D721Med (cell line): ENCODE measurements at regions not wholly inside any gene's neighbourhood (a gene's known extent, or its start where the extent isn't known, plus 50 kb on each side); places are given as distances from the start of the nearest gene placed in this dataset.

Experiments used
- DNase-seq: peaks from one replicate; pipeline ENCODE4 v3.0.0; 2011; ENCODE audit warnings: low spot score; ENCODE audit not compliant: insufficient read length
- FAIRE-seq: peaks from 2 replicates; lab custom pipeline; 2011; peaks lifted over from hg19 to GRCh38; lab: Jason Lieb, UNC
- CTCF ChIP-seq: IDR thresholded peaks from 2 replicates; pipeline ENCODE4 v1.5.1; 2012; ENCODE audit warnings: mild to moderate bottlenecking, control low read depth; ENCODE audit not compliant: insufficient read depth; ENCODE audit errors: missing control alignments

GRCh38 chr5:112525217-112525616 lies 106.1 kb upstream of the EPB41L4A start:
- FAIRE-seq = no peak
- no peak for DNase-seq
- no peak for TF ChIP-seq CTCF

GRCh38 chr5:112528928-112529327 lies 109.9 kb upstream of the EPB41L4A start:
- FAIRE-seq = no peak
- DNase-seq = no peak
- no peak for TF ChIP-seq CTCF

GRCh38 chr5:112529525-112529924 lies 110.4 kb upstream of the EPB41L4A start:
- no peak for FAIRE-seq
- peak; percentile 8 for TF ChIP-seq CTCF
- no peak for DNase-seq

- FAIRE-seq = no peak
- DNase-seq = no peak
- no peak for TF ChIP-seq CTCF
Observed at GRCh38 chr5:112532654-112533360, 113.7 kb upstream of the EPB41L4A start.

- FAIRE-seq (no peak), DNase-seq (no peak)
- TF ChIP-seq CTCF = no peak
Observed at GRCh38 chr5:112533362-112533761, 114.3 kb upstream of the EPB41L4A start.

- DNase-seq (no peak), FAIRE-seq (no peak)
- TF ChIP-seq CTCF = no peak
Observed at GRCh38 chr5:112534067-112534583, 115.0 kb upstream of the EPB41L4A start.

GRCh38 chr5:112534611-112535255 lies 115.7 kb upstream of the EPB41L4A start:
- no peak for FAIRE-seq
- DNase-seq = no peak
- TF ChIP-seq CTCF = no peak
